Renal cortical epithelial cell (primary cell): ENCODE measurements at regions not wholly inside any gene's neighbourhood (a gene's known extent, or its start where the extent isn't known, plus 50 kb on each side); places are given as distances from the start of the nearest gene placed in this dataset.

ENCODE experiments used
- DNase-seq: peaks from one replicate; pipeline ENCODE4 v3.0.0-alpha.2; 2011; ENCODE audit warnings: low read depth

- no peak for DNase-seq
These were observed 148.3 kb upstream of the GJB5 start for GRCh38 chr1:34606504-34606903.

GRCh38 chr1:34610063-34610462 is 144.8 kb upstream of the GJB5 start:
- DNase-seq: no peak

- DNase-seq: no peak
These were observed 143.3 kb upstream of the GJB5 start for GRCh38 chr1:34611571-34611970.

DNA sequence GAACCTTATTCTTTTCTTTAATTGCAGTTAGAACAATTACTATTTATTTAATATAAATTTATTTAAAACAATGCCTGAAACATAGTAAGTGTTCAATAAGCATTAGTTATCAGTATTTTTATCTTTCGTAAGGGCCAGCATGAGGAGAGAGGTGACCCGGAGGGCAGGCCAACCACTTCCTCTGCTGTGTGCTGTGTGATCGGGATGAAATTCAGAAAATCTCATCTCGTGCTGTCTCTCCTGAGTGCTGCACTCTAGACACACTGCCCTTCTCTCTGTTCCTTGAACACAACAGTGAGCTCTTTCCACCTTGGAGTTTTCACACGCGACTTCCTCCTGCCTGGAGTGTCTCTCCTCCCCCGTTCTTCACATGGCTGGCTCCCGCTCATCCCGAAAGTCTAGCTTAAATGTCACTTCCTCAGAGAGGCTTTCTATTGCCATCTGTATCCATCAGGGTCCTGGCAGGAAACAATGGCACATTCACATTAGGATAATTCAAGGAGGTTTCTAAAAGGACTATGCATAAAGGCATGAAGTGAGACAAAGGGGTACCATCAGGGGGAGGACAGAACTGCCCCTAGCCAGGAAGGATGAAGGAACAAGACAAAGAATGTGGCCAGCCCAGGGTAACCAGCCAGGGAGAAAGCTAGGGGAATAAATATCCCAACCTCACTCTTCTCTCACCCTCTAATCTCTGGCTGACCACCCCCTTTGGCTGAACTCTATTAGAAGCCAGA is 142.6 kb upstream of the GJB5 start:
- DNase-seq: no peak

DNA sequence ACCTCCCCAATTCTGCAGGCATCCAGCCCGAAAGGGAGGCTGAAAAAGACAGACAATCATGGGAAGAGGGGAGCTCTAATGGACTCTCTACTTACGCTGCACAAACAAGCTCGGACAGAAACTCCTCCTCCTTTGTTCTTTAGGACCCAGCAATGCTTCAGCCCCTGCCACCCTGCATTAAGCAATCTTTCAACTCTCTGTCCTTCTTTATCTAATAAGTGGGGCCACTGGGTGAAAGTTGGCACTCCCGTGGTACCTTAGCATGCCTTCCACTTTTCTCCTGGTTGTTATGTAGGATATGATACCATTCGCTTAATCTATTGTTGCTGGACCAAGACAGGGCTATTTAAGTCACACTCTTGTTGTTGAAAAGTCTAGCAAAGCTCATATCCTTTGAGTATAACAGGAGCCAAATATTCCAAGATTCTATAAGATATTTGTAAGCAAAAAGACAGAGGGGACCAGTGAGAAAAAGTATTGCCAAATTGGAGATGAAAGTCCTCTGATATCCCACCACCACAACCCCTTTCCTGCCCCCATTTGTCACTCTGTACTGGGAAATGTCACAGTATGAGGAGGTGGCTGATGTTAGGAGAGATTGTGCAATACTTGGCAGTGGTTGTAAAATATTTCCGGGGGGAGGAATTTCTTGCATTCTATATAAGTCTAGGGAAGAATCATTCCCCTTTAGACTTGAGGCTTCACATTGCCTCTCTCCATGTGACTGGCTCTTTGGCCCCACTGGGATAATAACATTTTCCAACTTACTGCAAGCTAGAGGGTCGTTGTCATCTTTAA is 137.3 kb upstream of the GJB5 start:
- DNase-seq: no peak

DNA sequence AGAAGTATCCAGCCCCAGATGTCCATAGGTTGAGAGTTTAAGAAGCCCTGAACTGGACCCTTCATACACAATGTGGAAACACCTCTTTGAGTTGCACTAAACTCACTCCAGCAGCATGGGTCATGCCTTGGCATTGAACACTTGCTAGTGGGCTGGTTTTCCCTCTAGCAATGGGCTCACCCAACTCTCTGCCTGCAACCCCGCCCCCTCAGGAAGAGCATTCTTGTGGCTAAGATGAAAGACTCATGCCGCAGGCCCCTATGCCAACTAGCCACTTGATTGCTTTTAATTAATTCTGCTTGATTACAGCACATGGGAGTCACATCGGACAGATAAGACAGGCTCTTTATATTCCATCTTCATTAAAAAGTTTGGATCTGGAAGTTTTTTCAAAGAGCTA is 136.5 kb upstream of the GJB5 start:
- no peak for DNase-seq

- no peak for DNase-seq
These were observed 135.6 kb upstream of the GJB5 start for GRCh38 chr1:34619256-34619655.

- DNase-seq: no peak
These were observed 132.9 kb upstream of the GJB5 start for GRCh38 chr1:34621916-34622315.

DNA sequence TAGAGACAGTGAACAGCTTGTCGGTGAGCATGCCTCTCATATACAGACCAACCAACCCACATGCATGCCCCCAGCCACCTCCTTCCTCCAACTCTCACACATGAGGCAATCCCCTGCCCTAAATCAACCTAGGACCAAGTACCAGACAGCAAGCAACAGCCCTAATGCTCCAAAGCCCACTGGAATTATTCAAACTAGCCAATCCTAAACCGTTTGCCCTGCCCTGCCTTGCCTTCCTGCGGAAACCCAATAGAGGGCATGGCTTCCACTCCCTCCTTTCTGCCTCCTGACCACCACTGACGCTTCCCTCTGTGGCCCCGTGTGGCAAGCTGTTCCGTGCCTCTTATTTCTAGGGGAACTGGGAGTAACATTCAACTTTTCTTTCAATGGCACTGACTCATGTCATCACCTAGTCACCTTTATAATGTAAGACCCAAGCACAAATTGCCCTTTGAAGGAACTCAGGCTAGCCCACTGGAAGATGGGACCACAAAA is 129.3 kb upstream of the GJB5 start:
- no peak for DNase-seq

DNA sequence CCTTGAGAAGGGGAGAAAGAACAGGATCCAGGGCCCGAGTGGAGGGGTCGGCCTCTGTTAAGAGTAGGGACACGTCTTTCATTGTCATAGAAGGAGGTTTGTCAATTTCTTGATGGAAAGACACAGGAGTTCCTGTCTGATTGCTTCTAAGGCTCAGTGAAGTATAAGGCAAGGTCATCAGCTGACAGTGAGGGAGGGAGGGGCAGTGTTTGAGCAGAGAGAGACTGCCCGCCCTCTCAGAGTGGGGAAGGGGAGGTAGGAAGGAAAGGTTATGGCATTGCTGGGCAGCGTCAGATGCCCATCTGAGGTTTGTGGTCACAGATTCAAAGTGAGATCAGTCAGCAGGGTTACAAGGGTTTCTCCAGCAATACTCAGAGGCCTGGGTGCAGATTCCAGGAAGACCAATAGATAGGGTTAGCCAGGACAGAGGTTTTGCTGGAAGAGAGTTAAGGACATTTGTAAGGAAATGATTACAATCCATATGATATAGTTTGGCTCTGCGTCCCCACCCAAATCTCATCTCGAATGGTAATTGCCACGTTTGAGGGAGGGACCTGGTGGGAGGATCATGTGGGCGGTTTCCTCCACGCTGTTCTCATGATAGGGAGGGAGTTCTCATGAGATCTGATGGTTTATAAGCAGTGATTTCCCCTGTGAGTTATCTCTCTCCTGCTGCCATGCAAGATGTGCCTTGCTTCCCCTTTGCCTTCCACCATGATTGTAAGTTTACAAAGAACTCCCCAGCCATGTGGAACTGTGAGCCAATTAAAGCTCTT is 127.2 kb upstream of the GJB5 start:
- no peak for DNase-seq

DNA sequence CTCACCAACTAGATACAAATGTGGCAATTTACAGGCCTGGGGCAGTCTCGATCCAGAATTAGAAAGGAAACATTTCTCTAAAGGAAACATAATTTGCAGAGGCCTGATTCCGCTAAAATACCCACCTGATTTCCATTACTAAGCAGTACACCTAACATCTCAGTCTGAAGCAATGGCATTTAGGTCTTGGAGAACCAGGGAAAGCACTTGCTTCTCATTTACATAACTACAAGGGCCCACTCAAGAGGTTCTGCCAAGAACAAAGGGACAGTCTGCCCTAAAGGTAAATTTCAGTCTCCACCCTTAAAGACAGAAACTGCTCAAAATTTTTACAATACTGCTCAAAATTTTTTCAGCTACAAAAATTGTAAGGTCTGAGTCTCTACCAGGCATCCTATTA is 123.7 kb upstream of the GJB5 start:
- no peak for DNase-seq

DNA sequence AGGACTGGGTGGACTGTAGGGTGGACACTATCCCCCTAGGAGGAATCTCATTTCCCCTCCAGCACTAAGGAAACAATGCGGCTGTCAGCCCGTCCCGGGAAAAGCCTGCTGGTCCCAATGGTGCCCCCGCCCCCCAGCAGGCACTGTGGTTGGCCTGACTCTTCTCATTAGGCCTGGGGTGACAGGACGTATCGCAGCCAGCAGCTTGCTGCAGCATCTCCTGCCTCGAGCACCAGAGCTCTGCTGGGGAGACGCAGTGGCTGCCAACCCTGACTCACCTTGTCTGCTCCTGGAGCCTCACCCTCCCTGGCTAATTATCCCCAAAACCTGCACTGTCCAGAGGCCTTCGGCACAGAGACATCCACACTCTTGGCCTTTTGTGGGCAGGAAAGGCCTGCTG is 115.1 kb upstream of the GJB5 start:
- DNase-seq: no peak

DNA sequence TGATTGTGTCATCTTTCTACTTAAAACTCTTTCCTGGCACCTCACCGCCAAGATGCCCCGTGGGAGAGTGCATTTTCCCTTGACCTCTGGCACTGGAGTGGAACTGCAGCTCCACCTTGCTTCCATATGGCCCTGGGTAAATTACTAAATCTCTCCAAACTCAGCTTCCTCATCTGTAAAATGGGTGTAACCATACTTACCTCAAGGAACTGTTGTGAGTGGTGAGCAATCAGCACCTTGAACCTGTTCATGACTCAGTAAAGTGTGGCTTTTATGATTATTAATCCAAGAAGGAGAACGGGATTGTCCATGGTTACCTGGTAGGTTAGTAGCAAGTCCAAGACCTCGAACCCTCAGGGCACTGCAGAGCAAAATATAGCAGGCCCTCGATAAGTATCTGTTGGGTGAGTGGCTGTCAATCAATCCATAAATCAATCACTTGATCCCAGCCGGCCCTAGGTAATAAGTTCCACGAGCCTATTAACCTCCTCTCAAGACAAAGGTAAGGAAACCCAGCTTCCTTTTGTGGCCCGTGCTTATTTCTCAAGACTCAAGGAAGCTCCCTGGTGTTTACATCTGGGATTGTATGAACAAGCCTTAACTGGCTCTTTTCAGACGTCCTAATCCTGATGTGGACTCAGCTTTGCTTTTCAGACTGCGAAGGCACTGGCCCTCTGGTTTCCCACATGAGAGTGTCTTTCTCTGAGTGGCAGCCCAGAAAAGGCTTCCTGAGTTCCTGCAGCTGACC is 114.0 kb upstream of the GJB5 start:
- DNase-seq: no peak

- DNase-seq: no peak
These were observed 112.2 kb upstream of the GJB5 start for GRCh38 chr1:34642679-34643078.

DNA sequence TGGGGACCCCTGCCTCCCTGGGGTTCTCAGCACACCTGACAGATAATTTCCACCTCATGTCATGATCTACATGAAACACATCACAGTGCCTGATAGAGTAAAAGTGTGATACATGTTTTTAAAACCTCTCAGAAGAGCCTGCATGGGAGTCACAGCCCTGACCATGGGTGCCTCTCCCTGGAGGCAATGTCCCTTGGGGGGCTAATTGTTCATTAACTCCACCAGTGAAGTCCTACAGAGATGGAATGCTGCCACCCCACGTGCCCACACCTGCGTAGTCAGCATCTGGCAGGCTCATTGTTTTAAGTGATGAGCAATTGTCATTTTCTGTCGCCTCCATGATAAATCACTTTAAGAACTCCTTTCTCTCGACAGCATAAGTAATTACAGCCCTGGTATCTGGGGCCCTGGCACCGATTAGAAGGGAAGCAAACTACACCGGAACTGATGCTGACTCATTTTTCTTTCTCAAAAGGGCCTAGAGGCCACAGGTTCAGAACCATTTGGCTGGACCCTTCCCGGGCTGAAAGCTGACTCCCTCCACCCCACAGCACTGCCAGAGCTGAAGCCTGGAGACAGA is 109.6 kb upstream of the GJB5 start:
- no peak for DNase-seq

- DNase-seq: no peak
These were observed 108.9 kb upstream of the GJB5 start for GRCh38 chr1:34645919-34646318.

DNA sequence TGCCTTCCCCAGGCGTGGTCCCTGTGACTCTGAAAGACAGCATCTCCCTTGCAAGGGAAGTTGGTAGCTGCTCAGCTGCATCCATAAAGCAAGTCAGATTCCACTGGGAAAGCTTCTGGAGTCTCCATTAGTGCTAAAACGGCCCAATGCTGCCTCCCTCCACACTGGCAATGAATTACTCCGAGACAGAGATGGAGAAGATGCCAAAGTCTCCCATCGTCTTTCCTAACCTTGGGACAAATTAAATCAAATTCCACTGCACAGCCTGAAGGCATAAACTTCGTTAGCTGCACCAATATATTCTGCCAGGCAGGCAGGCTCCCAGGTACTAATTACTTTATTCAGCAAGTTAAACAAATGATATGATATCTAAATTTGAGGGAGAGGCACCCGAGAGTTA is 106.3 kb upstream of the GJB5 start:
- no peak for DNase-seq

- DNase-seq: no peak
These were observed 104.8 kb upstream of the GJB5 start for GRCh38 chr1:34650090-34650489.

- no peak for DNase-seq
These were observed 104.0 kb upstream of the GJB5 start for GRCh38 chr1:34650800-34651199.

DNA sequence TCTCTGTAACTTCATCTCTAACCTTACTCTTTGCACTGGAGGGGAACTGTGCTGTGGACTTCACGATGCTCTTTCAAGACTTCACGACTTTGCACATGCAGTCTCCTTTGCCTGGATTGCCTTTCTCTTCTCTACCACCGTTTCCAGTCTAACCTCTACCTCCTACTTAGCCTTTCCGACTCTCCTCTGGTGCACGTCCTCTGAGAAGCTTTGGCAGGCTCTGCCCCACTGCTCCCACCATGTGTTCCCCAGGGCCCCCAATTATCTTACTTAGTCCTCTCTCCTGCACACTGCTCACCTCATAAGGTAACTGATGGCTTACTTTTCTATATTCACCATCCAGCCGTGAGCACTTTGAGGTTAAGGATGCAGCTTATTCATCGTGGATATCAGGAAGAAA is 101.7 kb upstream of the GJB5 start:
- no peak for DNase-seq

- DNase-seq: no peak
These were observed 99.5 kb upstream of the GJB5 start for GRCh38 chr1:34655206-34655874.
